Esophagus muscularis mucosa (tissue), 4 donors: ENCODE measurements at regions not wholly inside any gene's neighbourhood (a gene's known extent, or its start where the extent isn't known, plus 50 kb on each side); places are given as distances from the start of the nearest gene placed in this dataset.
"Not testable (repeated sequence)": the region's sequence is repeated elsewhere in the genome, so short reads cannot be mapped to it uniquely, and the experiment has no call there.

ENCODE experiments used
- DNase-seq: peaks from one replicate; pipeline ENCODE4 v3.0.0-alpha.2; 2017; ENCODE audit errors: extremely low spot score
- H3K27ac ChIP-seq, 4 donors: fragments of 200-600 bp; sonication (generic); replicated peaks in 1 of 4; 1 replicate in 3 of 4; 2 replicates in 1 of 4; pipeline ENCODE4 v1.5.1; 2016 to 2019; ENCODE audit warnings: mild to moderate bottlenecking in 1 of 4
- H3K27me3 ChIP-seq, 4 donors: fragments of 200-600 bp; sonication (generic); one replicate each; pipeline versions ENCODE4 v1.5.1 to v1.6.0; 2016 to 2019
- H3K36me3 ChIP-seq, 4 donors: fragments of 200-600 bp; sonication (generic); one replicate each; pipeline ENCODE4 v1.5.1; 2016 to 2019
- H3K4me1 ChIP-seq, 4 donors: fragments of 200-600 bp; sonication (generic); one replicate each; pipeline ENCODE4 v1.5.1; 2016 to 2019
- H3K4me3 ChIP-seq, 4 donors: fragments of 200-600 bp; sonication (generic); 1 replicate in 2 of 4; 2 replicates in 2 of 4; pipeline ENCODE4 v1.5.1; 2016 to 2019; ENCODE audit warnings: mild to moderate bottlenecking in 4 of 4, moderate library complexity in 1 of 4
- H3K9me3 ChIP-seq, 4 donors: fragments of 200-600 bp; sonication (generic); 1 replicate in 3 of 4; 2 replicates in 1 of 4; pipeline ENCODE4 v1.5.1; 2016 to 2019
- CTCF ChIP-seq, 3 experiments: fragments of 200-600 bp in 2 of 3; fragments of 450-650 bp in 1 of 3; sonication (generic) in 2 of 3; IDR thresholded peaks; one replicate each; pipeline ENCODE4 v1.5.1; 2017 to 2019; ENCODE audit warnings: antibody characterized with exemption in 3 of 3, mild to moderate bottlenecking in 2 of 3, moderate library complexity in 1 of 3
- EP300 ChIP-seq: sonication (generic); formaldehyde crosslinking; IDR thresholded peaks from one replicate; pipeline ENCODE4 v1.6.1; 2017; ENCODE audit warnings: antibody characterized with exemption
- POLR2A ChIP-seq: fragments of 450-650 bp; IDR thresholded peaks from one replicate; pipeline ENCODE4 v1.6.1; 2017; ENCODE audit warnings: antibody characterized with exemption, moderate library complexity, mild to moderate bottlenecking, low read depth
- POLR2AphosphoS5 ChIP-seq, 2 donors: sonication (generic); formaldehyde crosslinking; IDR thresholded peaks; one replicate each; pipeline ENCODE4 v1.6.1; 2017; ENCODE audit warnings: antibody characterized with exemption in 2 of 2
- WGBS: methylation state at CpG from one replicate; pipeline ENCODE4 v1.1.5; 2018; 5-methylcytosine and 5-hydroxymethylcytosine counted together
- intact Hi-C: fragments of 100-400 bp; cut with DNase I; formaldehyde crosslinking; loops from one replicate; pipeline ENCODE4 v1.15.1; 2023

- no peak overlapping the region for H3K27ac ChIP-seq
- H3K4me3 ChIP-seq: no peak overlapping the region
- no peaks in the 10 kb centered on the region for H3K27me3 ChIP-seq
- H3K36me3 ChIP-seq: no peaks in the 10 kb centered on the region
- WGBS: 61% methylated on average over 6 of the region's 6 CpGs
- intact Hi-C loops: no loop called here
- no peaks in the 10 kb centered on the region for H3K4me1 ChIP-seq
- peak; percentile 83 for DNase-seq
- TF ChIP-seq POLR2A: no peak
- TF ChIP-seq CTCF (IDR thresholded peaks at IDR 0.05): no peak
- no peak for TF ChIP-seq EP300
- TF ChIP-seq POLR2AphosphoS5 (IDR thresholded peaks at IDR 0.05): no peak
- no peaks in the 10 kb centered on the region for H3K9me3 ChIP-seq
Measured at GRCh38 chr7:111654343-111654742, 92.1 kb upstream of the IMMP2L start.

- intact Hi-C loops: no loop called here
- no peaks in the 10 kb centered on the region for H3K9me3 ChIP-seq
- H3K27me3 ChIP-seq: no peaks in the 10 kb centered on the region
- no peaks in the 10 kb centered on the region for H3K36me3 ChIP-seq
- H3K4me1 ChIP-seq: no peaks in the 10 kb centered on the region
- no peak overlapping the region for H3K4me3 ChIP-seq
- no peak overlapping the region for H3K27ac ChIP-seq
- WGBS: 82% methylated on average over 3 of the region's 3 CpGs
- DNase-seq: peak; percentile 10
- no peak for TF ChIP-seq POLR2AphosphoS5 (IDR thresholded peaks at IDR 0.05)
- no peak for TF ChIP-seq POLR2A
- no peak for TF ChIP-seq EP300
- TF ChIP-seq CTCF (IDR thresholded peaks at IDR 0.05): no peak
Measured at GRCh38 chr7:111653846-111654245, 91.6 kb upstream of the IMMP2L start.

GRCh38 chr7:111650456-111650999 is 88.2 kb upstream of the IMMP2L start:
- H3K27me3 ChIP-seq: no peaks in the 10 kb centered on the region
- no peak for TF ChIP-seq POLR2AphosphoS5 (IDR thresholded peaks at IDR 0.05)
- no peak for TF ChIP-seq CTCF (IDR thresholded peaks at IDR 0.05)
- TF ChIP-seq POLR2A: no peak
- TF ChIP-seq EP300: no peak
- intact Hi-C loops: no loop called here

GRCh38 chr7:111647881-111648280 is 85.6 kb upstream of the IMMP2L start:
- TF ChIP-seq POLR2AphosphoS5 (IDR thresholded peaks at IDR 0.05) (no peak), POLR2A (no peak), CTCF (IDR thresholded peaks at IDR 0.05) (no peak), EP300 (no peak)
- no peak for DNase-seq
- 66% methylated on average over 4 of the region's 4 CpGs for WGBS
- H3K27ac ChIP-seq: no peak overlapping the region
- H3K4me3 ChIP-seq: no peak overlapping the region
- no peaks in the 10 kb centered on the region for H3K36me3 ChIP-seq
- intact Hi-C loops: no loop called here
- no peaks in the 10 kb centered on the region for H3K27me3 ChIP-seq
- no peaks in the 10 kb centered on the region for H3K4me1 ChIP-seq
- H3K9me3 ChIP-seq: no peaks in the 10 kb centered on the region

More at GRCh38 chr7:111650456-111650999, 88.2 kb upstream of the IMMP2L start:
- no peak overlapping the region for H3K27ac ChIP-seq
- WGBS: 41% methylated on average over 5 of the region's 5 CpGs
- no peaks in the 10 kb centered on the region for H3K36me3 ChIP-seq
- no peak overlapping the region for H3K4me3 ChIP-seq
- no peaks in the 10 kb centered on the region for H3K9me3 ChIP-seq
- no peaks in the 10 kb centered on the region for H3K4me1 ChIP-seq
- DNase-seq: no peak

GRCh38 chr7:111644595-111644994 is 82.3 kb upstream of the IMMP2L start:
- H3K9me3 ChIP-seq, H3K27ac ChIP-seq, H3K36me3 ChIP-seq, DNase-seq, intact Hi-C loops, H3K4me1 ChIP-seq, H3K27me3 ChIP-seq, H3K4me3 ChIP-seq: not testable (repeated sequence)
- 89% methylated on average over 14 of the region's 14 CpGs for WGBS
